ENCODE measurements at regions not wholly inside any gene's neighbourhood (a gene's known extent, or its start where the extent isn't known, plus 50 kb on each side); places are given as distances from the start of the nearest gene placed in this dataset.

DNA sequence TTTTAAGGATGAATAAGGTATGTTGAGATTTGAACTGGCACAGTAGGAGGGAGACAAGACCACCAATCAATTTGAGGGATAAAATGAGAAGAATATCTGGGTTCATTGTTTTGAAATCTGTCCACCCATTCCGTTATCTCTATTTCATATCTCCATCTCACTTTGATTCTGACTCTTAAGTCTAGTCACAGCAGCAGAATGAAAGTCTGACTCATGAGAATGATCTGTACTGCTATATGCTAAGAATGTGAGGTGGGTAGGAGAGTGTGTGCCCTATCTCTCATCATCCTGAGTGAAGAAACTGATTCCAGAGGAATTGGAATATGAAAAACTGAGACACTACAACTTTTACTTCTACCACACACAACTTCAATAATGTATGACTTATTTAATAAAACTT, 1994.5 kb upstream of the PIK3C3 start:
- TF ChIP-seq, protein P1, sequence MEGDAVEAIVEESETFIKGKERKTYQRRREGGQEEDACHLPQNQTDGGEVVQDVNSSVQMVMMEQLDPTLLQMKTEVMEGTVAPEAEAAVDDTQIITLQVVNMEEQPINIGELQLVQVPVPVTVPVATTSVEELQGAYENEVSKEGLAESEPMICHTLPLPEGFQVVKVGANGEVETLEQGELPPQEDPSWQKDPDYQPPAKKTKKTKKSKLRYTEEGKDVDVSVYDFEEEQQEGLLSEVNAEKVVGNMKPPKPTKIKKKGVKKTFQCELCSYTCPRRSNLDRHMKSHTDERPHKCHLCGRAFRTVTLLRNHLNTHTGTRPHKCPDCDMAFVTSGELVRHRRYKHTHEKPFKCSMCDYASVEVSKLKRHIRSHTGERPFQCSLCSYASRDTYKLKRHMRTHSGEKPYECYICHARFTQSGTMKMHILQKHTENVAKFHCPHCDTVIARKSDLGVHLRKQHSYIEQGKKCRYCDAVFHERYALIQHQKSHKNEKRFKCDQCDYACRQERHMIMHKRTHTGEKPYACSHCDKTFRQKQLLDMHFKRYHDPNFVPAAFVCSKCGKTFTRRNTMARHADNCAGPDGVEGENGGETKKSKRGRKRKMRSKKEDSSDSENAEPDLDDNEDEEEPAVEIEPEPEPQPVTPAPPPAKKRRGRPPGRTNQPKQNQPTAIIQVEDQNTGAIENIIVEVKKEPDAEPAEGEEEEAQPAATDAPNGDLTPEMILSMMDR (IDR thresholded peaks at IDR 0.05; ENCODE audit: low read depth, low read length), result no peak
- DNase-seq (ENCODE audit: low read depth in 2 of 2), result peak in 1 of 2 donors; percentile 56
- H3K4me3 ChIP-seq (replicated peaks in 1 of 2; ENCODE audit: low read depth in 2 of 2, low read length in 2 of 2), result no peak overlapping the region

DNA sequence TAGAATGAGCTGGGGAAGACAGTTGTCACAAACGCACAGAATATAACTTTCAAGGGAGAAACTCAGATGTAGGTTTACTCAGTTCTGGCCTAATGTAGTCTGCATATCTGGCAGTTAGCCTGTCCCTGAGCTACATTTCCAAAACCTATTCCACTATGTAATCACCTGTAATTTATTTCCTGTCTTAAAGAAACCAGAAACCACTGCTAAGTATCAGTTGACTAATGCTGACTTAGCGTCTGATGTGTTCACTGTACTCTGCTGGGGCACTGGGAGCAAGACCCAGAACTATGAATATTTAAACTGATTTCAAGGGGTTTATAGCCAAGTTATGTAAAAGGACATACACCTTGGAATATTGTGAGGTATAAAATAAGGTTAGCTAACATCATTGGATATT, 1995.2 kb upstream of the PIK3C3 start:
- TF ChIP-seq, protein P1 (IDR thresholded peaks at IDR 0.05; ENCODE audit: low read depth, low read length), result no peak
- DNase-seq (ENCODE audit: low read depth in 2 of 2), result peak in 1 of 2 donors; percentile 19
- no peak overlapping the region for H3K4me3 ChIP-seq (replicated peaks in 1 of 2; ENCODE audit: low read depth in 2 of 2, low read length in 2 of 2)

- TF ChIP-seq, protein P1 (IDR thresholded peaks at IDR 0.05; ENCODE audit: low read depth, low read length), result no peak
- no peak for DNase-seq (ENCODE audit: low read depth in 2 of 2)
Observed at GRCh38 chr18:39958876-39959275, 1996.2 kb upstream of the PIK3C3 start.

DNA sequence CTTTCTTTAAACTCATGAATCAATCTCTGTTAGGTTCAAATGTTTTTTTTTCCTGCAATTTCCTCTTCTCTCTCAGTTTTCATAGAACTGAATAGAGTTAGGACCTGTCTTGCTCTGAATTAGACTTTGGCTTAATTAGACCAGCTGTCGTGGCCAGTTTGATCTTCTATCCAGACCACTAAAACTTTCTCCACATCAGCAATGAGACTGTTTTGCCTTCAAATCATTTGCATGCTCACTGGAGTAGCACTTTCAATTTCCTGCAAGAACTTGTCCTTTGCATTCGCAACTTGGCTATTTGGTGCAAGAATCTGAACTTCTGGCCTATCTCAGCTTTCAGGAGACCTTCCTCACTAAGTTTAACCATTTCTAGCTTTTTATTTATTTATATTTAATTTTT, 2002.2 kb upstream of the PIK3C3 start:
- H3K4me3 ChIP-seq (replicated peaks in 1 of 2; ENCODE audit: low read depth in 2 of 2, low read length in 2 of 2), result no peak overlapping the region
- TF ChIP-seq, protein P1 (IDR thresholded peaks at IDR 0.05; ENCODE audit: low read depth, low read length), result no peak
- no peak for DNase-seq (ENCODE audit: low read depth in 2 of 2)

More at GRCh38 chr18:39958876-39959275, 1996.2 kb upstream of the PIK3C3 start:
- no peak overlapping the region for H3K4me3 ChIP-seq (replicated peaks in 1 of 2; ENCODE audit: low read depth in 2 of 2, low read length in 2 of 2)

GRCh38 chr18:39951142-39951720, 2003.8 kb upstream of the PIK3C3 start:
- H3K4me3 ChIP-seq (replicated peaks in 1 of 2; ENCODE audit: low read depth in 2 of 2, low read length in 2 of 2), result no peak overlapping the region
- TF ChIP-seq, protein P1 (IDR thresholded peaks at IDR 0.05; ENCODE audit: low read depth, low read length), result no peak
- DNase-seq (ENCODE audit: low read depth in 2 of 2), result peak in 1 of 2 donors; percentile 17

GRCh38 chr18:39946623-39947061, 2008.4 kb upstream of the PIK3C3 start:
- TF ChIP-seq, protein P1 (IDR thresholded peaks at IDR 0.05; ENCODE audit: low read depth, low read length), result no peak
- DNase-seq (ENCODE audit: low read depth in 2 of 2), result peak; percentile 71 to 85
- no peak overlapping the region for H3K4me3 ChIP-seq (replicated peaks in 1 of 2; ENCODE audit: low read depth in 2 of 2, low read length in 2 of 2)

- H3K4me3 ChIP-seq (replicated peaks in 1 of 2; ENCODE audit: low read depth in 2 of 2, low read length in 2 of 2), result no peak overlapping the region
- DNase-seq (ENCODE audit: low read depth in 2 of 2), result no peak
- TF ChIP-seq, protein P1 (IDR thresholded peaks at IDR 0.05; ENCODE audit: low read depth, low read length), result no peak
Observed at GRCh38 chr18:39945076-39945475, 2010.0 kb upstream of the PIK3C3 start.
